Hepatocyte (in vitro differentiated cells): ENCODE measurements at regions not wholly inside any gene's neighbourhood (a gene's known extent, or its start where the extent isn't known, plus 50 kb on each side); places are given as distances from the start of the nearest gene placed in this dataset.

Experiments used
- DNase-seq: peaks from one replicate; pipeline ENCODE4 v3.0.0-alpha.2; 2016; ENCODE audit warnings: low spot score
- H2AFZ ChIP-seq: fragments of 200-600 bp; sonication (generic); 2 replicates; pipeline ENCODE4 v1.6.0; 2016; ENCODE audit warnings: antibody characterized with exemption, mild to moderate bottlenecking
- H3K27ac ChIP-seq: fragments of 200-600 bp; sonication (generic); 2 replicates; pipeline ENCODE4 v1.5.1; 2016; ENCODE audit warnings: mild to moderate bottlenecking
- H3K27me3 ChIP-seq: fragments of 200-600 bp; sonication (generic); 2 replicates; pipeline ENCODE4 v1.6.1; 2016
- H3K36me3 ChIP-seq: fragments of 200-600 bp; sonication (generic); replicated peaks from 2 replicates; pipeline ENCODE4 v1.5.1; 2016; ENCODE audit warnings: low read depth; ENCODE audit not compliant: insufficient read depth
- H3K4me1 ChIP-seq: fragments of 200-600 bp; sonication (generic); 2 replicates; pipeline ENCODE4 v1.5.1; 2016; ENCODE audit warnings: mild to moderate bottlenecking, moderate library complexity; ENCODE audit not compliant: insufficient read depth
- H3K4me2 ChIP-seq: fragments of 200-600 bp; sonication (generic); 2 replicates; pipeline ENCODE4 v1.6.0; 2016
- H3K4me3 ChIP-seq: fragments of 200-600 bp; sonication (generic); 2 replicates; pipeline ENCODE4 v1.5.1; 2016; ENCODE audit warnings: mild to moderate bottlenecking
- H3K79me2 ChIP-seq: fragments of 200-600 bp; sonication (generic); 2 replicates; pipeline ENCODE4 v1.6.0; 2017; ENCODE audit warnings: mild to moderate bottlenecking
- H3K9me2 ChIP-seq: fragments of 200-600 bp; sonication (generic); replicated peaks from 2 replicates; pipeline ENCODE4 v1.6.0; 2017; ENCODE audit warnings: mild to moderate bottlenecking; ENCODE audit not compliant: insufficient read depth
- H3K9me3 ChIP-seq: fragments of 200-600 bp; sonication (generic); 2 replicates; pipeline ENCODE4 v1.5.1; 2016; ENCODE audit warnings: low read depth, mild to moderate bottlenecking
- H4K20me1 ChIP-seq: fragments of 200-600 bp; sonication (generic); 2 replicates; pipeline ENCODE4 v1.6.0; 2016; ENCODE audit warnings: mild to moderate bottlenecking; ENCODE audit not compliant: insufficient read depth, poor library complexity, severe bottlenecking
- EZH2 ChIP-seq: fragments of 200-600 bp; sonication (generic); IDR thresholded peaks from 2 replicates; pipeline ENCODE4 v1.6.1; 2016; ENCODE audit warnings: antibody characterized with exemption, mild to moderate bottlenecking, borderline replicate concordance
- EZH2phosphoT487 ChIP-seq: fragments of 200-600 bp; sonication (generic); IDR thresholded peaks from one replicate; pipeline ENCODE4 v1.6.1; 2018; ENCODE audit warnings: antibody characterized with exemption, mild to moderate bottlenecking, low read depth, moderate library complexity; ENCODE audit not compliant: unreplicated experiment, severe bottlenecking
- WGBS: methylation state at CpG from one replicate; pipeline ENCODE4 v1.1.6; 2016; ENCODE audit warnings: low lambda C conversion rate; ENCODE audit errors: missing lambda C conversion rate; 5-methylcytosine and 5-hydroxymethylcytosine counted together
- TF ChIP-seq, protein P1 (sequence below): fragments of 200-600 bp; sonication (generic); IDR thresholded peaks from 2 replicates; pipeline ENCODE4 v1.5.1; 2016; ENCODE audit warnings: antibody characterized with exemption, mild to moderate bottlenecking; ENCODE audit not compliant: poor library complexity

DNA sequence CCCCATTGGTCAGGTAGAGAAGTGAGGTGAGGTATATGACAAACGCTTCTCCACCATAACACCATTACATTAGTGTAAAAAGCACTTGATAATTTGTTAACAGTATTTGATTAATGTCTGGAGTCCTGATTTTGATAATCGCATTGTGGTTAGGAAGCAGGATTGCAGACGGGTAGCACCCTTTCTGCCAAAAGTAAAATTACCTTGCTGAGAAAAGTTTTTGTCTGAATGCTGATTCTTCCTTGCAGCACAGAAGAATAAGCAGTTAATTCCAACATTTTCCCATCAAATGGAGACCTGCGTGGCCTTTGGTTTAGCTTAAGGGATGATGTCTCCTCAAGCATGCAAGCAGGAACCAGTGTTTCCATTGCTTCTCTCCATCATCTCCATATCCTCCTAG, 1090.2 kb upstream of the TMEM132C start:
- Histone ChIP-seq H3K4me1 (no peaks in the 10 kb centered on the region), H2AFZ (no peak overlapping the region), H3K9me3 (no peaks in the 10 kb centered on the region), H3K9me2 (no peaks in the 10 kb centered on the region), H3K4me3 (no peak overlapping the region), H3K79me2 (no peaks in the 10 kb centered on the region), H4K20me1 (no peaks in the 10 kb centered on the region), H3K36me3 (no peaks in the 10 kb centered on the region), H3K27ac (no peak overlapping the region), H3K27me3 (no peaks in the 10 kb centered on the region), H3K4me2 (no peak overlapping the region)
- no peak for TF ChIP-seq EZH2
- TF ChIP-seq, protein P1, sequence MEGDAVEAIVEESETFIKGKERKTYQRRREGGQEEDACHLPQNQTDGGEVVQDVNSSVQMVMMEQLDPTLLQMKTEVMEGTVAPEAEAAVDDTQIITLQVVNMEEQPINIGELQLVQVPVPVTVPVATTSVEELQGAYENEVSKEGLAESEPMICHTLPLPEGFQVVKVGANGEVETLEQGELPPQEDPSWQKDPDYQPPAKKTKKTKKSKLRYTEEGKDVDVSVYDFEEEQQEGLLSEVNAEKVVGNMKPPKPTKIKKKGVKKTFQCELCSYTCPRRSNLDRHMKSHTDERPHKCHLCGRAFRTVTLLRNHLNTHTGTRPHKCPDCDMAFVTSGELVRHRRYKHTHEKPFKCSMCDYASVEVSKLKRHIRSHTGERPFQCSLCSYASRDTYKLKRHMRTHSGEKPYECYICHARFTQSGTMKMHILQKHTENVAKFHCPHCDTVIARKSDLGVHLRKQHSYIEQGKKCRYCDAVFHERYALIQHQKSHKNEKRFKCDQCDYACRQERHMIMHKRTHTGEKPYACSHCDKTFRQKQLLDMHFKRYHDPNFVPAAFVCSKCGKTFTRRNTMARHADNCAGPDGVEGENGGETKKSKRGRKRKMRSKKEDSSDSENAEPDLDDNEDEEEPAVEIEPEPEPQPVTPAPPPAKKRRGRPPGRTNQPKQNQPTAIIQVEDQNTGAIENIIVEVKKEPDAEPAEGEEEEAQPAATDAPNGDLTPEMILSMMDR = no peak
- TF ChIP-seq EZH2phosphoT487 = no peak
- 94% methylated on average over 4 of the region's 4 CpGs for WGBS
- no peak for DNase-seq

DNA sequence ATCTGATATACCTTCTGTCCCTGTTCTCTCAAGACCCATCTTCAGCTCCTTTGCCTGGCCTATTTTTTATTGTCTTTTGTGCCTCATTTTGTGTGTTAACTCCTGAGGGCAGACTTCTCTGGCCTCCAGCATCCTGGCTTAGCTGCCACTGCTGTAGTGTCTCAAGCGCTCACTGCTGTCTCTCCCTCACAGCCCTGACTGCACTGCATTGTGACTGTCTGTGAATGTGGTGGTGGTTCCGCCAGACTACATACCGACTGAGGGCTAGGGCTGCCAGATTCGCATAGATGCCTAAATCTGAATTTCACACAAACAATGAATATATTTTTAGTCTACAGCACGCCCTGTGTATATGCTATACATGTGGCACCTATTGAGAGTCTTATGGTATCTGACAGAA, 1088.9 kb upstream of the TMEM132C start:
- no peaks in the 10 kb centered on the region for H3K36me3 ChIP-seq
- no peaks in the 10 kb centered on the region for H3K27me3 ChIP-seq
- no peaks in the 10 kb centered on the region for H3K4me1 ChIP-seq
- H4K20me1 ChIP-seq = no peaks in the 10 kb centered on the region
- H3K4me2 ChIP-seq = no peak overlapping the region
- no peak overlapping the region for H3K4me3 ChIP-seq
- no peak for DNase-seq
- no peak overlapping the region for H2AFZ ChIP-seq
- TF ChIP-seq EZH2phosphoT487 = no peak
- TF ChIP-seq, protein P1 = no peak
- no peak for TF ChIP-seq EZH2
- no peak overlapping the region for H3K27ac ChIP-seq
- H3K9me2 ChIP-seq = no peaks in the 10 kb centered on the region
- H3K9me3 ChIP-seq = no peaks in the 10 kb centered on the region
- WGBS = 67% methylated on average over 5 of the region's 5 CpGs
- H3K79me2 ChIP-seq = no peaks in the 10 kb centered on the region

DNA sequence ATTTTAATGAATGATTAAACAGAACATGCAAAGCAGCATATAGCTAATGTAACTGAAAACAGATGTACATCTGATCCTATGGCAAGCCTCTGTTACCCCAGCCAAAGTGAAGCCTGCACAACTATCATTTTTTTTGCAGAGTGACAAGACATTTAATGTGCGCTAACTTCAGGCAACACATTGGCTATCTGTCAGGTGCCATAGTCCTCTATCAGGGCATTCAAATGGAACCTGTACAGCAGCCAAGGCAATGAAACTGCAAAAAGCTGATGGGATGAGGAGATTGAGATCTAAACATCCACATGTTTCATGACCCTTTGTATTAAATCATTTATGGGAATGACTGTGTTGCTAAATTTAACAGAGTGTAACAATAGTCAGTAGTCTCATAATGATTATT, 1088.5 kb upstream of the TMEM132C start:
- H4K20me1 ChIP-seq = no peaks in the 10 kb centered on the region
- no peak overlapping the region for H3K4me2 ChIP-seq
- DNase-seq = no peak
- H3K4me1 ChIP-seq = no peaks in the 10 kb centered on the region
- H3K27me3 ChIP-seq = no peaks in the 10 kb centered on the region
- no peaks in the 10 kb centered on the region for H3K36me3 ChIP-seq
- H3K9me2 ChIP-seq = no peaks in the 10 kb centered on the region
- no peaks in the 10 kb centered on the region for H3K9me3 ChIP-seq
- 62% methylated on average over 1 of the region's 1 CpG for WGBS
- H3K4me3 ChIP-seq = no peak overlapping the region
- no peaks in the 10 kb centered on the region for H3K79me2 ChIP-seq
- H3K27ac ChIP-seq = no peak overlapping the region
- no peak for TF ChIP-seq EZH2phosphoT487
- TF ChIP-seq, protein P1 = no peak
- no peak for TF ChIP-seq EZH2
- no peak overlapping the region for H2AFZ ChIP-seq

DNA sequence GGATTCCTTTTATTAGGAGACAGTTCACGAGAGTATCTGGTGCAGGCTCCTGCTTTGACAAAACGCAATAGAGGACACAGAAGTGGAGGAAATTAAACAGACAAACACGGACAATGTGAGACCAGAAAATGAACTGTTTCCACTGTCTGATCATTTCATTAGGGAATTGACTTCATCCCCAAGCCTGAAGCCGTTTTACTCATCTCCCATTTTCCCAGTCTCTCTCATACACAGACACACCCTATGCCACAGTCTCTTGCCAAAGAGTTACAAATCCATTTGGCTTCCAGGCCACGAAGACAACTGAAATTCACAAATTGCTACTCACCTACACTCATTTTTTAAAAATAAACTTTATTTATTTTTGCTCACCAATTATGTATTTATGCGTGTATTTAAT, 1087.8 kb upstream of the TMEM132C start:
- TF ChIP-seq, protein P1 = no peak
- TF ChIP-seq EZH2 (no peak), EZH2phosphoT487 (no peak)
- Histone ChIP-seq H3K4me2 (no peak overlapping the region), H3K27me3 (no peaks in the 10 kb centered on the region), H3K9me2 (no peaks in the 10 kb centered on the region), H3K4me3 (no peak overlapping the region), H3K9me3 (no peaks in the 10 kb centered on the region), H3K79me2 (no peaks in the 10 kb centered on the region), H3K27ac (no peak overlapping the region), H4K20me1 (no peaks in the 10 kb centered on the region), H3K4me1 (no peaks in the 10 kb centered on the region), H2AFZ (no peak overlapping the region), H3K36me3 (no peaks in the 10 kb centered on the region)
- WGBS = 77% methylated on average over 6 of the region's 6 CpGs
- DNase-seq = no peak
